ENCODE measurements at regions not wholly inside any gene's neighbourhood (a gene's known extent, or its start where the extent isn't known, plus 50 kb on each side); places are given as distances from the start of the nearest gene placed in this dataset.
"Not testable (repeated sequence)": the region's sequence is repeated elsewhere in the genome, so short reads cannot be mapped to it uniquely, and the experiment has no call there.

- no peak for DNase-seq
These were observed 147.1 kb downstream of the C11orf91 start for GRCh38 chr11:33553486-33553885.

DNA sequence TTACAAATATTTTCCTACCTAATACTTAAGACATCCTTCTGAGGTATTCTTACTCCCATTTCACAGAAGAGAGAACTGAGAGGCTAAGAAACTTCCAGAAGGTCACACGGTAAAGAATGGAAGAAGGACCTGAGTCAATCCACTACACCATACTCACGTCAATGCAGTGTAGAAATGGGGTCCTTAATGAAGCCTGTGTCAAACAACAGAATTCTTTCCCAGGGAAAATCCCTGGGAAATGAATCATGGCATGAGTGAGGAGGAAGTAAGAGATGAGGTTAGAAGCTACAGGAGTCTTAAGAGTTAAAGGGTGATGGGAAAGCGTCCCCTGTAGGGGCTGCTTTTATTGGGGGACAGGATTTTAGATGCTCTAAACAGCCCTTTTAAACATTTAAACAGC, 147.9 kb downstream of the C11orf91 start:
- peak; percentile 52 for DNase-seq

DNA sequence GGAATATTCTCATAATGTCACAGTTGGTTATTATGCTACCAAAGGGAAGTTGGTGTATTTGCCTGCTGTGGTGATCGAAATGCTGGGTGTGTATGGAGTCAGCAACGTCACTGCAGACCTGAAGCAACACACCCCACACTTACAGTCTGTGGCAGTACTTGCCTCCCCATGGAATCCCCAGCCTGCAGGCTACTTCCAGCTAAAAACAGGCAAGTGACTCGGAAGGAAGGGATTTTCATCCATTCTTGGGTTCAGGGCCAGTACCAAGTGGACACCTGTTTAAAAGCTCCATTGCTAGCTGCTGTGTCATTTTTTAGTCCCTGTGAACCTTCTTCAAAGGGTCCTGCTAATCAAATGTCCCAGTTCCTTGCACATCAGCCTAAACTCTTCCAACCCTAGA, 149.6 kb downstream of the C11orf91 start:
- DNase-seq = no peak

- DNase-seq = no peak
These were observed 151.1 kb downstream of the C11orf91 start for GRCh38 chr11:33549483-33549882.

GRCh38 chr11:33545931-33546330, 154.7 kb downstream of the C11orf91 start:
- DNase-seq = peak; percentile 72

- DNase-seq = no peak
These were observed 155.8 kb downstream of the C11orf91 start for GRCh38 chr11:33544593-33545373.

- peak; percentile 36 for DNase-seq
These were observed 156.8 kb downstream of the C11orf91 start for GRCh38 chr11:33543823-33544222.

- peak; percentile 40 for DNase-seq
These were observed 157.7 kb downstream of the C11orf91 start for GRCh38 chr11:33542921-33543320.

- no peak for DNase-seq
These were observed 159.4 kb downstream of the C11orf91 start for GRCh38 chr11:33540946-33541915.

DNA sequence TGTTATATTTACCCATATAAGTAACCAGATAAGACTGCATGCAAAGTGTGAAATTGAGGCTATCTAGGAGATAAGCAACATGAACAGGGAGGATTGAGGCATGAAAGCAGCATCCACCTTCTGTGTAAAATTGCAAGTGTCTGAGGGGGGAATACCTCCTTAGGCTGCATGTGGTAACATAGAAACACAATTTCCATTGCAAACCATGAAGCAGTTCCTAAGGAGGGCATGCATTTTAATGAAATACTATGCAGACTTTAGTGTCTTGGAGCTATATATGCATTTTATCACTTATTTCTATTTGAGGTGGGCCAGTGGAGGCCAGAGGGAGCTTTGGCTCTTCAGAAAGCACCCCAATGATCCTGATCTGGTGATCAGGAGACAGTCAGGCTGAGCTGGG, 160.2 kb downstream of the C11orf91 start:
- no peak for DNase-seq

GRCh38 chr11:33539751-33540150, 160.9 kb downstream of the C11orf91 start:
- DNase-seq = no peak

DNA sequence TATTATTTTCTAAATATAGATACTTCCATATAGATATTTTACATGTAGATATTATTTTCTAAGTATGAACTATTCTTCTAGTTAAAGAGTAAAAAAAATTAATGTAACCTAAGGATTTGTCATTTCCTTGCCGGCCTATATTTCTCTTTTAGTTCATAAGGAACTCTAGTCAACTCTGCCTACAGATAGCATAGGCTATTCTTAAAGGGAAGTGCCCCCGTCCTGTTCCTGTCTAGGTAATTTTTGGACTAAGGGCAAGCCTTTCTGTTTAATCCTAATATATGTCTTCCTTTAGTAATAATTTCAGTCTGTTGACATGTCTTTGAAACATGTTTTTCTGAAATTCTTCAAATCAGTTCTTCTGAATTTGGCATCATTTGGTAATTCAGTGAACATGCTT, 161.9 kb downstream of the C11orf91 start:
- no peak for DNase-seq

DNA sequence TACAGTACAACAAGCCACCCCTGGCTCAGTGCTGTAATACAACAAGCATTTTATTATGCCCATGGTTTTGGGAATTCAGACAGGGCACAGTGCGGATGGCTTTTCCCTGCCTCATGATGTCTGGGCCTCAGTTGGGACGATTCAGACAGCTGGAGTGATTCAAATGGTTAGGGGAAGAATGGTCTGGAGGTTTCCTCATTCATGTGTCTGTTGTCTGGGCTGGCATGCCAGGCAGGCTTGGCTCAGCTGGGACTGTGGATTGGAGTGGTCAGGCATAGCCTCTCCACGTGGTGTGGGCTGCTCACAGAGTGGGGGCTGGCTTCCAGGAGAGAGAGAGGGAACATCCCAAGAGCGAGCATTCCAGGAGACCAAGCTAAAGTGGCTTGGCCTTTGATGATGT, 164.4 kb downstream of the C11orf91 start:
- no peak for DNase-seq

GRCh38 chr11:33534575-33534974, 166.1 kb downstream of the C11orf91 start:
- DNase-seq = no peak

DNA sequence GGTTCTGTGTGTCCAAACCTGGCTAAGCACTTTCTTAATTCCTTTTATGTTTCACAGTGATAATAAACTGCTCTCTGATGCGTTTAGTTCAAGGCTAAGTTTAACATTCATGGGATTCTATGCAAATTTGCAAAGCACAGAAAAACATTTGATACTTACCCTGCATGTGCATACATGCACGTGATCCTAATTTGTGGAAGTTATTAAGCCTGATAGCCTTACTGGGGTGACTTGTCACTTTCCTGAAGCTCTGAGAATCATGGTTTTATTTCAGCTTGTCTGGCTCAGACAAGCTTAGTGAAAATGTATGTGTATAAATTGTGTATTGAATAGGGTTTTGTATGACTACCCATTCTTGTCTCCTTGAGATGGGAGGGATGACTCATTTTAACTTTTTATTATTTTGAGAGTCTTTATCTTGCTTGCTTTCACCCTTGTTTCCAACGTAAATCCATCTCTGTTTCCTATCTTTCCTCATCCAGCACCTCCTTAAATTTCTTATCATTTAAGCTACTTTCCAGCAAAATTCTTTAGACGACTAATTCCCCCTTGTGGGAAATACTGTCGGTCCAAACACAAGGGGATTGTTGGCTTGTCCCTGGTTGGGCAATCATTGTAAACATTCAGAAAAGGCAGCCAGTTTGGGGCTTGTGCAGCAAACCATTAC, 167.1 kb downstream of the C11orf91 start:
- DNase-seq = peak; percentile 37

GRCh38 chr11:33532720-33533385, 167.8 kb downstream of the C11orf91 start:
- no peak for DNase-seq

GRCh38 chr11:33532257-33532656, 168.4 kb downstream of the C11orf91 start:
- DNase-seq = no peak

DNA sequence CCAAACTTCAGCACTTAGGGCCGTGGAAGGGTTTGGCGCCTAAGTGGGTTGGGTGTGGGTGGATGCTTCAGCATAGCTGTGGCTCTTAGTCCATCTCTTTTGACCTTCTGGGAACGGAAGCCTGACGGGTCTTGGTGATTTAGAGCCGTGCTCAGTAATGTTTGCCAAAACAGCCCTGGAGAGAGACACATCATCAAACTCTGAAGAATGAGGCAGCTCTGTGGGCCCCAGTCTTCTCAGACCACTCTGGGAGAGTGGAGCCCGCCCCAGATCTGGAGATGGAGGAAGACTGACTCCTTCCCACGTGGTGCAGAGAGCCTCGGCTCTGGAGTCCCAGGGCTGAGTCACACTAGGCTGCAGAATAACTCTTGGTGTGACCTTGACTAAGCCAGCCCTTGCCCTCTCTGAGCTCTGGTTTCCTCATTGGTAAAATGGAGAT, 168.9 kb downstream of the C11orf91 start:
- DNase-seq = peak; percentile 94

DNA sequence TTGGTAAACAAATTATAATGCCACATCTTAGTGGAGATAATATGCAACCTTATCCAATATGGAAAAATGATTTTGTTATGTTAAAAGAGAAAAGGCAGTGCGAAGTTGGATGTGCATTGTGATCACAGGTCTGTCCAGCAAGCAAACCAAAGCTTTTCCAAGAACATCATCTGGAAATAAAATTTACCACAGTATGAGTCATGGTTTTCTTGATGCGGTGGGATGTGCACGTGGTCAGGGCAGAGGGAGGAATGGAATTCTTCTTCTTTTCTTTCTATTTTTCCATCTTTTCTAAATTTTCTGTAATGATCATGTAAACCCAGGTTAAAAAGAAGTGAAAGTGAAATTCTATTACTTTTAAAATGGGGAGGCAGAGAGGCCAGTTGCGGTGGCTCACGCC, 169.8 kb downstream of the C11orf91 start:
- peak; percentile 83 for DNase-seq

- DNase-seq = no peak
These were observed 171.2 kb downstream of the C11orf91 start for GRCh38 chr11:33529461-33529860.

- DNase-seq = not testable (repeated sequence)
These were observed 172.9 kb downstream of the C11orf91 start for GRCh38 chr11:33527738-33528137.

DNA sequence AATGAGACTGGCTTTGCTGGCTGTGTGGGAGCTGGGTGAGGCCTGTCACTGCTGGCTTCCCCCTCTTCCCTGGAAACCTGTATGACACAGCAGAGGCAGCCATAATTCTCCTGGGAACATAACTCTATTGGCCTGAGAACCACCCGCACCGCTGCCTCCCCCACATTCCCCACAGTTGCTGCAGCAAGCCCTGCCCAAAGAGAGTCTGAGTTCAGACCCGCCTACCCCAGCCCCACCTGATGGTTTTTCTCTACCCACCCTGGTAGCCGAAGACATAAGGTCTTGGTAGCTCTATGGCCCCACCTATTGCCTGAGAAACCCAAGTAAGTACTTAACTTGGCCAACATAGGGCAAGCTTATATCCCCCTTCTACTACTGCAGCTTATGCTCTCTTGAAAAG, 174.8 kb downstream of the C11orf91 start:
- no peak for DNase-seq

Data from fibroblast of skin of abdomen (primary cell).